Naive thymus-derived CD4-positive, alpha-beta T cell (primary cell): ENCODE measurements at regions not wholly inside any gene's neighbourhood (a gene's known extent, or its start where the extent isn't known, plus 50 kb on each side); places are given as distances from the start of the nearest gene placed in this dataset.

Experiments used
- ATAC-seq: fragments of 150-1000 bp; cut with Tn5 transposase; 2 replicates; pipeline ENCODE4 v1.10.0; 2021; ENCODE audit warnings: mild to moderate bottlenecking, moderate library complexity
- CTCF ChIA-PET: fragments of 350-600 bp; sonication (Branson Sonifier 250); formaldehyde crosslinking; loops from one replicate; lab custom pipeline; 2021; ENCODE audit warnings: antibody characterized with exemption; lab: Charles Lee
- POLR2A ChIA-PET: fragments of 350-600 bp; sonication (Branson Sonifier 250); formaldehyde crosslinking; loops from one replicate; lab custom pipeline; 2021; ENCODE audit warnings: antibody characterized with exemption, inconsistent platforms; lab: Charles Lee
- DNase-seq, 9 donors: peaks; one replicate each; pipeline versions ENCODE4 v3.0.0 to v3.0.0-alpha.2; 2020 to 2022; ENCODE audit warnings: mixed read lengths in 1 of 9
- H3K27ac ChIP-seq: one replicate; pipeline ENCODE4 v1.7.0; 2013; ENCODE audit warnings: mild to moderate bottlenecking, low read depth, low read length, moderate library complexity
- H3K27me3 ChIP-seq, 2 donors: one replicate each; pipeline ENCODE4 v1.7.0; 2013; ENCODE audit warnings: low read length in 2 of 2, mild to moderate bottlenecking in 2 of 2, moderate library complexity in 2 of 2; ENCODE audit not compliant: control insufficient read depth in 2 of 2, insufficient read depth in 2 of 2
- H3K36me3 ChIP-seq, 3 experiments: 1 replicate in 2 of 3; 2 replicates in 1 of 3; pipeline ENCODE4 v1.7.0; 2013; ENCODE audit warnings: low read length in 3 of 3, mild to moderate bottlenecking in 3 of 3, moderate library complexity in 1 of 3; ENCODE audit not compliant: insufficient read depth in 3 of 3, control insufficient read depth in 2 of 3
- H3K4me1 ChIP-seq, 2 donors: one replicate each; pipeline ENCODE4 v1.7.0; 2013; ENCODE audit warnings: low read length in 2 of 2, mild to moderate bottlenecking in 2 of 2, moderate library complexity in 1 of 2; ENCODE audit not compliant: control insufficient read depth in 2 of 2, insufficient read depth in 2 of 2
- H3K4me3 ChIP-seq: 2 replicates; pipeline ENCODE4 v1.7.0; 2013; ENCODE audit warnings: mild to moderate bottlenecking, low read length
- H3K9me3 ChIP-seq, 3 experiments: 1 replicate in 2 of 3; 2 replicates in 1 of 3; pipeline ENCODE4 v1.7.0; 2013; ENCODE audit warnings: low read length in 3 of 3; ENCODE audit not compliant: control insufficient read depth in 2 of 3
- H3K27ac Mint-ChIP-seq, 9 donors: one replicate each; pipeline ENCODE4 v1.8.0; 2020 to 2022; ENCODE audit warnings: mixed read lengths in 9 of 9, mild to moderate bottlenecking in 8 of 9, moderate library complexity in 5 of 9, inconsistent platforms in 2 of 9
- H3K27me3 Mint-ChIP-seq, 5 donors: one replicate each; pipeline ENCODE4 v1.8.0; 2021 to 2022; ENCODE audit warnings: mixed read lengths in 5 of 5, mild to moderate bottlenecking in 1 of 5
- H3K36me3 Mint-ChIP-seq, 5 donors: one replicate each; pipeline ENCODE4 v1.8.0; 2020 to 2022; ENCODE audit warnings: mixed read lengths in 5 of 5, mild to moderate bottlenecking in 3 of 5, inconsistent platforms in 1 of 5
- H3K4me1 Mint-ChIP-seq, 7 donors: one replicate each; pipeline ENCODE4 v1.8.0; 2020 to 2022; ENCODE audit warnings: mixed read lengths in 7 of 7, mild to moderate bottlenecking in 3 of 7, inconsistent platforms in 1 of 7
- H3K4me3 Mint-ChIP-seq, 10 donors: one replicate each; pipeline ENCODE4 v1.8.0; 2020 to 2022; ENCODE audit warnings: mild to moderate bottlenecking in 10 of 10, mixed read lengths in 10 of 10, moderate library complexity in 6 of 10, inconsistent platforms in 2 of 10
- H3K9me3 Mint-ChIP-seq, 11 donors: one replicate each; pipeline ENCODE4 v1.8.0; 2020 to 2022; ENCODE audit warnings: mixed read lengths in 11 of 11, mild to moderate bottlenecking in 4 of 11, inconsistent platforms in 1 of 11, moderate library complexity in 1 of 11
- intact Hi-C, 2 donors: fragments of 100-400 bp; cut with micrococcal nuclease; formaldehyde crosslinking; loops; one replicate each; pipeline ENCODE4 v1.15.1; 2023

DNA sequence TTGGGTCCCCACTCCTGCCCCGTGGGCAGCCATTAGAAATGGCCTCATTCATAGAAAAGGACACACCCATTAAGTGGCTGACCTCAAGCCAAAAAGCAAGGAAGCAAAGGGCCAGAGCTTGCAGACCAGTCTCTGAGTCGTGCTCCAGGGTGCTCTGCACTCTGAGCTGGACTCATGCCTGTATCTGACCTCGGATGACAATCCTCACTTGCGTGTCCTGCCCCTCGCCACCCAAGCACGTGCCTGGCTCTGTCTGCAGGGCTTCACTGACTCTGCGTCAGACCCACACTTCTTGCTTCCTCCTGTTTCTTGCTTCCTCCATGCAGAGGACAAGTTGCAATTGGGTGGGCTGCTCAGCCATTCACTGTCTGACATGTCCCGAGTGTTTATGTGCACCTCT lies 138.8 kb downstream of the OAT start:
- H3K9me3 Mint-ChIP-seq = peaks cover 0 to 6% (median 0%) of the 10 kb centered on the region in 11 donors
- ATAC-seq = peak; percentile 27

DNA sequence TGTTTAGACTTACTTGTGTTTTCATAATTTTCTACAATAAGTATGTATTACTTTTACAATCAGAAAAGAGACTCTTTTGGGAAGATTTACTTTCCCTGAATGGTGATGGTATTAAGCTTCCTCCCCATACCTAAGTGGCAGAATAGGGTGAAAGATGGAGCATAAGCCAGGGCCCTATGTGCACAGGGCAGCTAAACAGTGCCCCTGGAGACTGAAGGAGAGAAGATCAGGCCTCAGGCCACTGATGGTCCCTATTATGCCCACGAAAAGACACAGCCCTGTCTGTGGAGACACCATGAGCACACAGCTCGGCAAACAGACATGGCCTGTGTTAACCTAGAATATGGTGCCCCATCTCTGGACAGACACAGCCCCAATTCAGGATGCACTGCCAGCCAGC lies 139.4 kb downstream of the OAT start:
- Mint-ChIP-seq H3K4me3 (no peak overlapping the region), H3K4me1 (no peaks in the 10 kb centered on the region), H3K27me3 (peaks cover 0 to 7% (median 3%) of the 10 kb centered on the region in 5 donors), H3K27ac (no peak overlapping the region), H3K36me3 (no peaks in the 10 kb centered on the region), H3K9me3 (peaks cover 0 to 10% (median 4%) of the 10 kb centered on the region in 11 donors)
- DNase-seq (no peak), ATAC-seq (no peak)
- intact Hi-C loops = no loop called here
- Histone ChIP-seq H3K27ac (no peak overlapping the region), H3K27me3 (no peaks in the 10 kb centered on the region), H3K36me3 (no peaks in the 10 kb centered on the region), H3K9me3 (no peaks in the 10 kb centered on the region), H3K4me1 (no peaks in the 10 kb centered on the region), H3K4me3 (no peak overlapping the region)
- ChIA-PET CTCF (no interaction called here), POLR2A (no interaction called here)

More for the DNA sequence above, 138.8 kb downstream of the OAT start:
- Histone ChIP-seq H3K36me3 (no peaks in the 10 kb centered on the region), H3K9me3 (no peaks in the 10 kb centered on the region), H3K4me1 (no peaks in the 10 kb centered on the region), H3K27me3 (no peaks in the 10 kb centered on the region), H3K4me3 (no peak overlapping the region), H3K27ac (no peak overlapping the region)
- Mint-ChIP-seq H3K27ac (no peak overlapping the region), H3K27me3 (peaks cover 0 to 7% (median 3%) of the 10 kb centered on the region in 5 donors), H3K36me3 (no peaks in the 10 kb centered on the region), H3K4me3 (no peak overlapping the region), H3K4me1 (no peaks in the 10 kb centered on the region)
- DNase-seq = no peak
- POLR2A ChIA-PET = no interaction called here
- CTCF ChIA-PET = no interaction called here
- intact Hi-C loops = no loop called here

DNA sequence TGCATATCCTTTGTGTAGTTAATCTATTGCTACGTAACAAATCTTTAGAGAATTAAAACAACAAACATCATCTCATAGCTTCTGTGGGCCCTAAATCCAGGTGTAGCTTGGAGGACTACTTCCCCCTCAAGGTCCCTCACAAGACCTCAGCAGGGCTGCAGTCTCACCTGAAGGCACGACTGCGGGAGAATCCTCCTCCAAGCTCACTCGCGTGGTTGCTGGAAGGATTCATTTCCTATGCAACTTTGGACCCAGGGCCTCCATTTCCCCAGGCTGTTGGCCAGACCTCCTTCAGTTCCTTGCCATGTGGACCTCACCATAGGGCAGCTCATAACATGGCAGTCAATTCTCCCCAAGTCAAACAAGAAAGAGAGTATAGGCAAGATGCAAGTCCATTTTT lies 140.4 kb downstream of the OAT start:
- DNase-seq (no peak), ATAC-seq (no peak)
- Mint-ChIP-seq H3K36me3 (no peaks in the 10 kb centered on the region), H3K4me1 (no peaks in the 10 kb centered on the region), H3K27me3 (peaks cover 0 to 7% (median 3%) of the 10 kb centered on the region in 5 donors), H3K4me3 (no peak overlapping the region), H3K9me3 (peaks cover 0 to 18% (median 6%) of the 10 kb centered on the region in 11 donors), H3K27ac (no peak overlapping the region)
- H3K4me3 ChIP-seq = no peak overlapping the region
- H3K4me1 ChIP-seq = no peaks in the 10 kb centered on the region
- H3K9me3 ChIP-seq = peaks cover 0 to 4% (median 0%) of the 10 kb centered on the region in 3 experiments
- ChIA-PET POLR2A (no interaction called here), CTCF (no interaction called here)
- no peak overlapping the region for H3K27ac ChIP-seq
- H3K27me3 ChIP-seq = no peaks in the 10 kb centered on the region
- intact Hi-C loops = no loop called here
- no peaks in the 10 kb centered on the region for H3K36me3 ChIP-seq

DNA sequence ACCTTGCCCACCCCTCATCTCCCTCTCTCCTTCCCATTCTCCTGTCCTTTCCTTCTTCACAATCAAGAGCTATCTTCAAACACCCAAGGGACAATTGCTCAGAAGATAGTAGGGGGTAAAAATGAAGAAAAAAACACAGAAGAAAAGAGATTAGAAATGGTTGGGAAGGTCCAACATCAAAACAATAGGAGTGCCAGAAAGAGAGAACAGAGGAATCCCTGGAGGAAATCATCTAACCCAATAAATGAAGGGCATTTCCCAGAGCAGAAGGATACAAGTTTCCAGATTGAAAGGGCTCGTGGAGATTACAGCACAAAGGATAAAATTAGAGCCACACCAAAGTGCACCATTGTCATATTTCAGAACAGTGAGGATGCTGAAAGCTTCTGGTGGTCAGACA lies 145.6 kb downstream of the OAT start:
- no peak for DNase-seq
- ATAC-seq = no peak
- peaks cover 0 to 2% (median 0%) of the 10 kb centered on the region in 7 donors for H3K4me1 Mint-ChIP-seq
- no peaks in the 10 kb centered on the region for H3K4me1 ChIP-seq
- H3K4me3 ChIP-seq = no peak overlapping the region
- H3K27me3 Mint-ChIP-seq = peaks cover 0 to 17% (median 4%) of the 10 kb centered on the region in 5 donors
- H3K27ac Mint-ChIP-seq = no peak overlapping the region
- POLR2A ChIA-PET = no interaction called here
- H3K4me3 Mint-ChIP-seq = no peak overlapping the region
- peaks cover 0 to 19% (median 0%) of the 10 kb centered on the region in 3 experiments for H3K9me3 ChIP-seq
- CTCF ChIA-PET = no interaction called here
- peaks cover 9 to 39% (median 19%) of the 10 kb centered on the region in 11 donors for H3K9me3 Mint-ChIP-seq
- H3K27me3 ChIP-seq = no peaks in the 10 kb centered on the region
- H3K36me3 Mint-ChIP-seq = peaks cover 0 to 8% (median 0%) of the 10 kb centered on the region in 5 donors
- H3K36me3 ChIP-seq = no peaks in the 10 kb centered on the region
- intact Hi-C loops = no loop called here
- no peak overlapping the region for H3K27ac ChIP-seq

DNA sequence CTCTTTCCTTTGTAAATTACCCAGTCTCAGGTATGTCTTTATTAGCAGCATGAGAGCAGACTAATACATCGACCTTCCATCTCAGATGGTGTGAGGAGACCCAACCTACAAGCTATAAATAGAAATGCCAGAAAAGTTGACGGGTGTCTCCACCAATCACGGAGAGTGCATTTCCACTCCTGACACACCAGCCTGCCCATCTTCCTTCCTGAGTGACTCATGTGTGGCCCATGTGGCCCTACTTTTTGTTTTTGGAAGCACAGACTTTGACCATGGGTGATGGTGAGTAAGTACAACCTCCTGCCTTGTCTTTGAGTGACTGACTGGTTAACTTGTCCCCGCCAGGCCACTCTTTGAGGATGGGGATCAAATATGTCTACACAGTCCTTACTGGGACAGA lies 147.0 kb downstream of the OAT start:
- H3K4me3 Mint-ChIP-seq = no peak overlapping the region
- no peak overlapping the region for H3K27ac Mint-ChIP-seq
- POLR2A ChIA-PET = no interaction called here
- peaks cover 9 to 39% (median 19%) of the 10 kb centered on the region in 11 donors for H3K9me3 Mint-ChIP-seq
- Histone ChIP-seq H3K27me3 (no peaks in the 10 kb centered on the region), H3K36me3 (no peaks in the 10 kb centered on the region), H3K27ac (no peak overlapping the region), H3K4me1 (no peaks in the 10 kb centered on the region), H3K4me3 (no peak overlapping the region), H3K9me3 (peaks cover 0 to 19% (median 0%) of the 10 kb centered on the region in 3 experiments)
- H3K27me3 Mint-ChIP-seq = peaks cover 0 to 11% (median 4%) of the 10 kb centered on the region in 5 donors
- peaks cover 0 to 2% (median 0%) of the 10 kb centered on the region in 7 donors for H3K4me1 Mint-ChIP-seq
- peaks cover 0 to 8% (median 0%) of the 10 kb centered on the region in 5 donors for H3K36me3 Mint-ChIP-seq
- CTCF ChIA-PET = no interaction called here
- DNase-seq = no peak
- intact Hi-C loops = no loop called here
- ATAC-seq = no peak

DNA sequence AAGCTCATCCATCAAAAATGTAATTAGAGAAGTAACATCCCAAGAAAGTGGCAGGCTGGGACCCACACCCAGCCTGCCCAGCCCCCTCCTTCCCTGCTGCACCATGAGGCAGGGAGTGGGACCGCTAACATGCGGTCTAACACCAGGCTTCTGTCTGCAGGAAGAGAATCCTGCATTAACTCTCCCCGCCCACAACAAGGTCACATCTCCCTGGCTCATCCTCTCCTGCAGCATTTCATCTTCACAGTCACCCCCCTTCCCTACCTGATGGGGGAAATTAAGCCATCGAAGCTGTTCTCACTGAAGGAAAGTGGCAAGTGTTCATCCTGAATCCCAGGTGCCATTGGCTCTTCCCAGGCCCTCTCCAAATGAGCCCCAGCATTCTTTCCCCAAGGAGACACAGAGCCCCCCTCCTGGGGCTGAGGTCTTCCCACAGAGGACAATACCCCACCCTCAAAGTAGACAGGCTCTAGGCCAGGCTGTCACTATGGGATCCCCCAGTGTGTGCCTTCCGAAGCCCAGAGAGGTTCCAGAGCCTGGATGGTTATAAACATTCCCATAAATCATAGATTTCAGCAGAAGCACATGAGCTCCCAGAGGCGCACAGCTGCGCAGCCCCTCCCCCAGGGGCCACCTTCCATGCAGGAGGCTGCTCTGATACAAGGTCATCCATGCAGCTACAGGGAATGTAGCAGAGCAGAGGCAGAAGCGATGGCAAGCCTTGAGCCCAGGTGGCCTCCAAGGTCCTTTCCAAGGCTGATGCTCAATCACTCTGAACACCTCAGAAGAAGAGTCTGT lies 148.0 kb downstream of the OAT start:
- no peaks in the 10 kb centered on the region for H3K36me3 ChIP-seq
- Mint-ChIP-seq H3K27me3 (peaks cover 0 to 11% (median 4%) of the 10 kb centered on the region in 5 donors), H3K9me3 (peaks cover 9 to 39% (median 19%) of the 10 kb centered on the region in 11 donors), H3K4me1 (peaks cover 0 to 2% (median 0%) of the 10 kb centered on the region in 7 donors), H3K27ac (no peak overlapping the region), H3K4me3 (no peak overlapping the region), H3K36me3 (peaks cover 0 to 8% (median 0%) of the 10 kb centered on the region in 5 donors)
- H3K9me3 ChIP-seq = peaks cover 0 to 19% (median 0%) of the 10 kb centered on the region in 3 experiments
- CTCF ChIA-PET = no interaction called here
- no peaks in the 10 kb centered on the region for H3K27me3 ChIP-seq
- ATAC-seq = no peak
- DNase-seq = no peak
- no peaks in the 10 kb centered on the region for H3K4me1 ChIP-seq
- intact Hi-C loops = no loop called here
- no peak overlapping the region for H3K4me3 ChIP-seq
- no peak overlapping the region for H3K27ac ChIP-seq
- POLR2A ChIA-PET = no interaction called here

DNA sequence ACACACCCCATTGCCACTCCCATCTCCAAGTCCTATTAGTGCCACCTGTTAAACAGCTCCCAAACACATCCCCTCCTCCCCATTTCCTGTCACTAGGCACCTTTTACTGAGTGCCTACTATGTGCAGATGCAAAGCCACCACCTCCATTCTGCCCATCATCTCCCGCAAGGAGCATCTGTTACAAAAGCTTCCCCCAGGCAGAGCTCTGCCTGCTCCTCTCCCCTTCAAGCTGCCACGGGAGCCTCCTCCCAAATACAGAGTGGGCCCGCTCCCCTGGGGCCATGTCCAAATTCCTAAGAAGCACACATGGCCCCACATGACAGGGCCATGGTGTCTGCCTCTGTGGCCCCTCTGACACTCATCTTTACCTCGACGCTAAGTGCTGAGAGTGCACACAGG lies 149.7 kb downstream of the OAT start:
- Histone ChIP-seq H3K27me3 (no peaks in the 10 kb centered on the region), H3K36me3 (no peaks in the 10 kb centered on the region), H3K9me3 (peaks cover 0 to 19% (median 0%) of the 10 kb centered on the region in 3 experiments), H3K4me1 (no peaks in the 10 kb centered on the region), H3K4me3 (no peak overlapping the region), H3K27ac (no peak overlapping the region)
- peaks cover 9 to 32% (median 15%) of the 10 kb centered on the region in 11 donors for H3K9me3 Mint-ChIP-seq
- H3K4me3 Mint-ChIP-seq = no peak overlapping the region
- intact Hi-C loops = no loop called here
- H3K36me3 Mint-ChIP-seq = peaks cover 0 to 8% (median 0%) of the 10 kb centered on the region in 5 donors
- no peak for DNase-seq
- no peak for ATAC-seq
- CTCF ChIA-PET = no interaction called here
- H3K27me3 Mint-ChIP-seq = peaks cover 0 to 11% (median 4%) of the 10 kb centered on the region in 5 donors
- H3K4me1 Mint-ChIP-seq = peaks cover 0 to 2% (median 0%) of the 10 kb centered on the region in 7 donors
- H3K27ac Mint-ChIP-seq = no peak overlapping the region
- POLR2A ChIA-PET = no interaction called here
